WTC11 (cell line): ENCODE measurements at regions not wholly inside any gene's neighbourhood (a gene's known extent, or its start where the extent isn't known, plus 50 kb on each side); places are given as distances from the start of the nearest gene placed in this dataset.

Experiments
- ATAC-seq: fragments of 200-7000 bp; cut with Tn5 transposase; 2 replicates; pipeline ENCODE4 v1.10.0; 2021; ENCODE audit warnings: mild to moderate bottlenecking, moderate library complexity
- CTCF ChIA-PET: fragments of 300-600 bp; sonication (Branson Sonifier 250); formaldehyde crosslinking; loops from one replicate; lab custom pipeline; 2021; ENCODE audit warnings: antibody characterized with exemption; lab: Charles Lee
- POLR2A ChIA-PET: fragments of 350-600 bp; sonication (Branson Sonifier 250); formaldehyde crosslinking; loops from one replicate; lab custom pipeline; 2021; ENCODE audit warnings: antibody characterized with exemption; lab: Charles Lee
- DNase-seq: peaks from one replicate; pipeline ENCODE4 v3.0.0; 2021; ENCODE audit warnings: low spot score
- H3K27ac Mint-ChIP-seq: 2 replicates; pipeline ENCODE4 v1.8.0; 2021; ENCODE audit warnings: mixed read lengths
- H3K27me3 Mint-ChIP-seq: 2 replicates; pipeline ENCODE4 v1.8.0; 2021; ENCODE audit warnings: low read depth, mild to moderate bottlenecking, moderate library complexity, mixed read lengths
- H3K36me3 Mint-ChIP-seq: 2 replicates; pipeline ENCODE4 v1.8.0; 2021; ENCODE audit warnings: mixed read lengths
- H3K4me1 Mint-ChIP-seq: 2 replicates; pipeline ENCODE4 v1.8.0; 2022; ENCODE audit warnings: mixed read lengths
- H3K4me3 Mint-ChIP-seq: 2 replicates; pipeline ENCODE4 v1.8.0; 2021; ENCODE audit warnings: mild to moderate bottlenecking, moderate library complexity, mixed read lengths
- H3K9me3 Mint-ChIP-seq: 2 replicates; pipeline ENCODE4 v1.8.0; 2021; ENCODE audit warnings: mixed read lengths
- ATF1 ChIP-seq: sonication (generic); formaldehyde crosslinking; IDR thresholded peaks from 2 replicates; pipeline ENCODE4 v1.8.1; 2023; ENCODE audit warnings: mild to moderate bottlenecking, moderate library complexity, missing genetic modification reagents
- ATF2 ChIP-seq: sonication (generic); formaldehyde crosslinking; IDR thresholded peaks from 2 replicates; pipeline ENCODE4 v1.8.1; 2022; ENCODE audit warnings: low read depth, missing genetic modification reagents, borderline replicate concordance
- ATF3 ChIP-seq: sonication (generic); formaldehyde crosslinking; conservative IDR thresholded peaks from 2 replicates; pipeline ENCODE4 v1.8.1; 2022; ENCODE audit warnings: mild to moderate bottlenecking, missing genetic modification reagents
- ATF6 ChIP-seq: sonication (generic); formaldehyde crosslinking; IDR thresholded peaks from 2 replicates; pipeline ENCODE4 v1.8.1; 2023; ENCODE audit warnings: mild to moderate bottlenecking, missing genetic modification reagents
- E2F1 ChIP-seq: sonication (generic); formaldehyde crosslinking; IDR thresholded peaks from 2 replicates; pipeline ENCODE4 v1.8.0; 2022; ENCODE audit warnings: mild to moderate bottlenecking, missing genetic modification reagents
- ESRRA ChIP-seq: sonication (generic); formaldehyde crosslinking; IDR thresholded peaks from 2 replicates; pipeline ENCODE4 v1.8.1; 2022; ENCODE audit warnings: mild to moderate bottlenecking, missing genetic modification reagents, borderline replicate concordance
- ETV6 ChIP-seq: sonication (generic); formaldehyde crosslinking; IDR thresholded peaks from 2 replicates; pipeline ENCODE4 v1.8.1; 2022; ENCODE audit warnings: mild to moderate bottlenecking, missing genetic modification reagents
- FOXK1 ChIP-seq: sonication (generic); formaldehyde crosslinking; IDR thresholded peaks from 2 replicates; pipeline ENCODE4 v1.8.0; 2022; ENCODE audit warnings: mild to moderate bottlenecking, moderate library complexity, missing genetic modification reagents
- IRF1 ChIP-seq: sonication (generic); formaldehyde crosslinking; IDR thresholded peaks from 2 replicates; pipeline ENCODE4 v1.8.0; 2023; ENCODE audit warnings: missing genetic modification reagents
- JUN ChIP-seq: sonication (generic); formaldehyde crosslinking; IDR thresholded peaks from 2 replicates; pipeline ENCODE4 v1.8.0; 2023; ENCODE audit warnings: mild to moderate bottlenecking, missing genetic modification reagents
- KAT7 ChIP-seq: sonication (generic); formaldehyde crosslinking; IDR thresholded peaks from 2 replicates; pipeline ENCODE4 v1.8.1; 2023; ENCODE audit warnings: missing genetic modification reagents, mild to moderate bottlenecking, borderline replicate concordance
- MYBL2 ChIP-seq: sonication (generic); formaldehyde crosslinking; IDR thresholded peaks from 2 replicates; pipeline ENCODE4 v1.8.1; 2023; ENCODE audit warnings: mild to moderate bottlenecking, moderate library complexity, missing genetic modification reagents
- NR3C1 ChIP-seq: sonication (generic); formaldehyde crosslinking; conservative IDR thresholded peaks from 2 replicates; pipeline ENCODE4 v1.8.1; 2023; ENCODE audit warnings: low read depth, mild to moderate bottlenecking, missing genetic modification reagents
- TP53 ChIP-seq: sonication (generic); formaldehyde crosslinking; IDR thresholded peaks from 2 replicates; pipeline ENCODE4 v1.8.1; 2023; ENCODE audit warnings: mild to moderate bottlenecking, missing genetic modification reagents
- ZNF232 ChIP-seq: sonication (generic); formaldehyde crosslinking; IDR thresholded peaks from 2 replicates; pipeline ENCODE4 v1.8.0; 2022; ENCODE audit warnings: mild to moderate bottlenecking, missing genetic modification reagents
- ZNF317 ChIP-seq: sonication (generic); formaldehyde crosslinking; IDR thresholded peaks from 2 replicates; pipeline ENCODE4 v1.8.1; 2023; ENCODE audit warnings: low read depth, mild to moderate bottlenecking, moderate library complexity, missing genetic modification reagents, borderline replicate concordance
- ZNF671 ChIP-seq: fragments of 250-450 bp; sonication (Bioruptor Pico); IDR thresholded peaks from 2 replicates; pipeline ENCODE4 v1.8.0; 2021; ENCODE audit warnings: mild to moderate bottlenecking

GRCh38 chr7:15937571-15937970, 251.1 kb upstream of the MEOX2 start:
- Mint-ChIP-seq H3K4me3 (no peak overlapping the region), H3K9me3 (no peaks in the 10 kb centered on the region), H3K27me3 (peaks cover 16% of the 10 kb centered on the region)
- TF ChIP-seq NR3C1 (CRISPR knock-in tag) (no peak), IRF1 (no peak)
- TF ChIP-seq, all 79 proteins: peak for 0
- H3K27ac Mint-ChIP-seq = no peak overlapping the region
- no peak for ATAC-seq
- ChIA-PET POLR2A (no interaction called here), CTCF (no interaction called here)
- H3K4me1 Mint-ChIP-seq = peaks cover 19% of the 10 kb centered on the region
- no peaks in the 10 kb centered on the region for H3K36me3 Mint-ChIP-seq
- DNase-seq = no peak

GRCh38 chr7:15936991-15937390, 250.5 kb upstream of the MEOX2 start:
- POLR2A ChIA-PET = no interaction called here
- DNase-seq = no peak
- no peak for TF ChIP-seq MYBL2 (CRISPR knock-in tag)
- no peak for TF ChIP-seq TP53 (CRISPR knock-in tag)
- no peak for TF ChIP-seq ZNF317 (CRISPR knock-in tag)
- no peak for TF ChIP-seq FOXK1
- TF ChIP-seq ATF2 (CRISPR knock-in tag) = no peak
- TF ChIP-seq KAT7 (CRISPR knock-in tag) = no peak
- TF ChIP-seq, all 79 proteins: peak for 0
- Mint-ChIP-seq H3K36me3 (no peaks in the 10 kb centered on the region), H3K27me3 (peaks cover 17% of the 10 kb centered on the region), H3K27ac (no peak overlapping the region), H3K4me1 (peaks cover 23% of the 10 kb centered on the region), H3K9me3 (no peaks in the 10 kb centered on the region), H3K4me3 (no peak overlapping the region)
- CTCF ChIA-PET = no interaction called here
- no peak for ATAC-seq

- TF ChIP-seq ATF6 = no peak
- no peak for TF ChIP-seq JUN (CRISPR knock-in tag)
- no peak for TF ChIP-seq ZNF671 (CRISPR knock-in tag)
- TF ChIP-seq ATF3 (CRISPR knock-in tag) = no peak
- TF ChIP-seq ETV6 (CRISPR knock-in tag) = no peak
- TF ChIP-seq IRF1 = no peak
- no peak for TF ChIP-seq E2F1 (CRISPR knock-in tag)
- no peak for TF ChIP-seq ZNF232 (CRISPR knock-in tag)
- no peak for TF ChIP-seq ATF1 (CRISPR knock-in tag)
- TF ChIP-seq ESRRA = no peak
- peak; percentile 39 for ATAC-seq
- peaks cover 8% of the 10 kb centered on the region for H3K9me3 Mint-ChIP-seq
- H3K27ac Mint-ChIP-seq = no peak overlapping the region
- POLR2A ChIA-PET = no interaction called here
- H3K4me1 Mint-ChIP-seq = peaks cover 24% of the 10 kb centered on the region
- peaks cover 6% of the 10 kb centered on the region for H3K36me3 Mint-ChIP-seq
- H3K27me3 Mint-ChIP-seq = peaks cover 38% of the 10 kb centered on the region
- CTCF ChIA-PET = interaction anchor here (0.5 to 1.0 kb wide), 2 partner anchors 11 to 136 kb away, joined by 3 read pairs; no protein-coding TSS in a partner anchor
- 0 out of 2 replicates have a peak overlapping the region, but pooled peaks have one; percentile 11 for H3K4me3 Mint-ChIP-seq
- no peak for DNase-seq
Observed at GRCh38 chr7:15932318-15932717, 245.8 kb upstream of the MEOX2 start.
